IPS-15b (cell line): ENCODE measurements at regions not wholly inside any gene's neighbourhood (a gene's known extent, or its start where the extent isn't known, plus 50 kb on each side); places are given as distances from the start of the nearest gene placed in this dataset.

ENCODE experiments used
- H3K27me3 ChIP-seq: one replicate; pipeline ENCODE4 v1.6.1; 2013; ENCODE audit warnings: low read length; ENCODE audit not compliant: control insufficient read depth, insufficient read depth
- H3K36me3 ChIP-seq: one replicate; pipeline ENCODE4 v1.6.1; 2013; ENCODE audit warnings: low read length; ENCODE audit not compliant: control insufficient read depth, insufficient read depth
- H3K4me1 ChIP-seq: one replicate; pipeline ENCODE4 v1.6.1; 2013; ENCODE audit warnings: mild to moderate bottlenecking, low read length; ENCODE audit not compliant: control insufficient read depth, insufficient read depth
- H3K4me3 ChIP-seq: one replicate; pipeline ENCODE4 v1.5.1; 2013; ENCODE audit warnings: low read depth, low read length
- H3K9ac ChIP-seq: one replicate; pipeline ENCODE4 v1.6.1; 2013; ENCODE audit warnings: low read depth, mild to moderate bottlenecking, low read length
- H3K9me3 ChIP-seq: one replicate; pipeline ENCODE4 v1.6.1; 2013; ENCODE audit warnings: mild to moderate bottlenecking, low read length; ENCODE audit not compliant: control insufficient read depth, insufficient read depth

DNA sequence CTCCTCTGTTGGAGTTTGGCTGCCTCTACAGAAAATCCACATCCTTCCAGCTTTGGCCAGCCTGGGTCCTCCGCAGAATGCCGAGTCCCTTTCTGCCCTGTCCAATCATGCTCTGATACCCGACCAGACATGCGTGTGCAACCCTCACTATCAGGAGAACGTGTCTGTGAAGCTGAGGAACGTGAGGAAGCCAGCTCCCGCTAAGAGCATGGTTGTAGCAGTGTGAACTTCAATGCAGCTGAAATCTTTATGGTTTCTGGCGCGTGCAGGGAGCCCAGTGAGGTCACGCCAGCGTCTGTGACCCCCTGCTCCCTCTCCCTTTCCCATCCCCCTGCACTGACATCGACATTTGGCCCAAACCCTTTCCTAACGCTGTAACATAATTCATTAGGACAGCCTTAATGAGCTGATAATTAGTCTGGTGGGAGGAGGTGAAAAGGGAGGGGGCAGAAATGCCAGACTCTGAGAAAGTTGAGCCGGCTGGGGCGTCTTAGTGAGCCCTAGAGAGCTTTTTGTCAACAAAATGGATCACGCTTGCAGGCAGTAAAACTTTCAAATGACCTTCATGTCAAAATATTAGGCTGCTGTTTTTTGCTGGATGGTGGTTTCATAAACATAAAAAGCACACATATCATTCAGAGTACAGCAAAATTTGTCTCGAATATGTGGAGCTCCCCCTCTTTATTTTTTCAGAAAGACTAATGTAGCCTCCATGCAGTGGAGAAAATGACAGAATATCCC is 423.3 kb downstream of the QKI start:
- Histone ChIP-seq H3K4me3 (no peak overlapping the region), H3K9ac (no peak overlapping the region), H3K27me3 (no peaks in the 10 kb centered on the region), H3K36me3 (no peaks in the 10 kb centered on the region), H3K4me1 (peaks cover 4% of the 10 kb centered on the region), H3K9me3 (peaks cover 4% of the 10 kb centered on the region)

GRCh38 chr6:163836876-163837690 is 422.6 kb downstream of the QKI start:
- no peaks in the 10 kb centered on the region for H3K27me3 ChIP-seq
- H3K4me3 ChIP-seq = no peak overlapping the region
- peaks cover 4% of the 10 kb centered on the region for H3K4me1 ChIP-seq
- no peak overlapping the region for H3K9ac ChIP-seq
- no peaks in the 10 kb centered on the region for H3K36me3 ChIP-seq
- peaks cover 4% of the 10 kb centered on the region for H3K9me3 ChIP-seq

- Histone ChIP-seq H3K36me3 (no peaks in the 10 kb centered on the region), H3K27me3 (no peaks in the 10 kb centered on the region), H3K4me1 (peaks cover 4% of the 10 kb centered on the region), H3K4me3 (no peak overlapping the region), H3K9ac (no peak overlapping the region), H3K9me3 (no peaks in the 10 kb centered on the region)
Measured at GRCh38 chr6:163835439-163836171, 421.1 kb downstream of the QKI start.

DNA sequence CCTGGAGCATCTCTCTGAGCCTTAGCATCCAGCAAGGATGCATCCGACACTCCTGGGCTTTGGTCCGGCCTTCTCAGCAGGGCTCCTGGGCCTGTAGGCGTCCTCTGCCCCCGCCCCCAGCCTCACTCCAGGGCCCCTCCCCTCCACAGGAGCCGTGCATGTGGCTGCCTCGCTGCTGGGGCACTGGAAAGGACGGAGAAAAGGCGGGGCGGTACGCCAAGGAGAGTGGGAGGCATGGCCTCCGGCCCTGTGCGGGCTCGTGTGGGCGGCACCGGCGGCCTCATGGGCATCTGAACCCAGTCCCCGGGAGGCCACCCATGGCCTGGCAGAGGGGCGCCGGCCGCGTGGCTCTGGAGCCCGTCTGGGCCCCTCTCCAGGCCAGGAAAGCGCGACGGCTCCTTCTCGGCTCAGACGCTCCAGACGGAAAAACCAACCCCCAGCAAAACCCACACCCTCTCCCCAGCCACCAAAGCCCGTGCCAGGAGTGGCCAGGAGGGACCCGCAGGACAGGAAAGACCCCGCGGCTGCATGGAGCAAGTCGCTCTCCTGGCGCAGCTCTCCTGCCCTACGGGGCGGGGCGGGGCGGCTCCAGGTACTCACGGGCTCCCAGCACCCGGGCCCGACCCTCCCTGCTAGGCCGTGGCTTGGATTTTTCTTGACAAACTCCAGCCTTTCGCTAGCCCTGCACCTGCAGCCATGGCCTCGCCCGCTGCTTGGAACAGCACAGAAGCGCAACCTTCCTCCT is 419.9 kb downstream of the QKI start:
- peak overlapping the region; percentile 13 for H3K4me3 ChIP-seq
- H3K9ac ChIP-seq = no peak overlapping the region
- H3K9me3 ChIP-seq = no peaks in the 10 kb centered on the region
- H3K4me1 ChIP-seq = peaks cover 4% of the 10 kb centered on the region
- no peaks in the 10 kb centered on the region for H3K27me3 ChIP-seq
- no peaks in the 10 kb centered on the region for H3K36me3 ChIP-seq

DNA sequence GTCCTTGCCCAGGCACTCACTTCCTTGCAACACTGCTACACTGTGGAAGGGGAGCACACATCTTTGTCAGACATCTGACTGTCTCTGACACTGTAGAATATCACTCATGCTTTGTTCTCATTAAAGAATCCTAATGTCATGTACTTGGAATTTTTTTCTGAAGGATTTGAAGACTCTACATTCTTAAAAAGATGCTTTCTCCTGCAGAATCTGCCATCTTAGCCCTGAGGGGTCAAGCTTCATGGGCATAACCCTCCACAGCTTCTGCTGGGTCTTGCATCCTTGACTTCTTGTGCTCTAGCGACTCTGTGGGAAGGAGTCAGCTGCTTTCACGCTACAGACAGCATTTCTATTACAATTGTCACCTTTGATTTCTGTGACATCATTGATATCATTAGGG is 417.2 kb downstream of the QKI start:
- Histone ChIP-seq H3K36me3 (no peaks in the 10 kb centered on the region), H3K27me3 (no peaks in the 10 kb centered on the region), H3K4me1 (no peaks in the 10 kb centered on the region), H3K4me3 (no peak overlapping the region), H3K9me3 (no peaks in the 10 kb centered on the region), H3K9ac (no peak overlapping the region)

DNA sequence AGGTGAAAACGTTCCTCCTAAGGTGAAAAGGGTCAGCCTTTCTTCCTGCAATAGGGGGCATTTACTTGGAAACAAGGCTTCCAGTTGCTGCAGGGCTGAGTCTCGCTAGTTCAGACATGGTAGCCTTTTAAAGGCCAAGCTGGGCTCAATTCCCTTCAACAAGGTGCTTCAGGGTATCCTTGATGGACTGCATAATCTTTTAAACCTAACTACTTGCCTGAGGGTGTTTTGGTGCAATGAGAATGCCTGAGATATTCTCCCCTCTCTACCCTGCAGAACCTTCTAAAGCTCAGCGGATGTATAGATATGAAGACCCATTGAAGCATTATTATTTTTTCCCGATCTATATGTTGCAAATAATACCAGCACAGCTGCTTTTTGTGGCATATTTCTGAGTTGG is 416.1 kb downstream of the QKI start:
- Histone ChIP-seq H3K4me1 (no peaks in the 10 kb centered on the region), H3K27me3 (no peaks in the 10 kb centered on the region), H3K4me3 (no peak overlapping the region), H3K9ac (no peak overlapping the region), H3K36me3 (no peaks in the 10 kb centered on the region), H3K9me3 (no peaks in the 10 kb centered on the region)

GRCh38 chr6:163828038-163828795 is 413.7 kb downstream of the QKI start:
- Histone ChIP-seq H3K27me3 (no peaks in the 10 kb centered on the region), H3K36me3 (no peaks in the 10 kb centered on the region), H3K9ac (no peak overlapping the region), H3K4me1 (no peaks in the 10 kb centered on the region), H3K4me3 (no peak overlapping the region), H3K9me3 (no peaks in the 10 kb centered on the region)

- H3K36me3 ChIP-seq = no peaks in the 10 kb centered on the region
- H3K4me1 ChIP-seq = no peaks in the 10 kb centered on the region
- no peak overlapping the region for H3K4me3 ChIP-seq
- no peaks in the 10 kb centered on the region for H3K27me3 ChIP-seq
- no peak overlapping the region for H3K9ac ChIP-seq
- no peaks in the 10 kb centered on the region for H3K9me3 ChIP-seq
Measured at GRCh38 chr6:163827143-163827542, 412.6 kb downstream of the QKI start.

- Histone ChIP-seq H3K27me3 (no peaks in the 10 kb centered on the region), H3K9me3 (no peaks in the 10 kb centered on the region), H3K9ac (no peak overlapping the region), H3K4me1 (no peaks in the 10 kb centered on the region), H3K36me3 (no peaks in the 10 kb centered on the region), H3K4me3 (no peak overlapping the region)
Measured at GRCh38 chr6:163826629-163827028, 412.1 kb downstream of the QKI start.

DNA sequence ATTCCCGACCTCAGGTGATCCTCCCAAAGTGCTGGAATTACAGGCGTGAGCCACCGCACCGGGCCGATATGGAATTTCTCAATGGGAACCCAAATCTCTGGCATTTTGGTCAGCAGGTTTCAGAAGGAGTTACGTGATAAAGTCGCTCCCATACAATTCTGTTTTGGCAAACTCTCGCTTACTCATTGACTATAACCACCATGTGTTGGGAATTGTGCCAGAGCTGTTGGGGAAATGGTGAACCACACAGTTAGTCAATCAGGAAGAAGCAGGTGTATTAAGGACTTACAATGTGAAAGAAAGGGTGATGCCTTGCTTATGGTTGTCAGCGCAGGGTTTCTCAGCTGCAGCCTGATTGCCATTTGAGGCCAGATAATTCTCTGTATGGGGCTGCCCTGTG is 410.5 kb downstream of the QKI start:
- Histone ChIP-seq H3K36me3 (no peaks in the 10 kb centered on the region), H3K9me3 (no peaks in the 10 kb centered on the region), H3K27me3 (no peaks in the 10 kb centered on the region), H3K9ac (no peak overlapping the region), H3K4me1 (no peaks in the 10 kb centered on the region), H3K4me3 (no peak overlapping the region)

DNA sequence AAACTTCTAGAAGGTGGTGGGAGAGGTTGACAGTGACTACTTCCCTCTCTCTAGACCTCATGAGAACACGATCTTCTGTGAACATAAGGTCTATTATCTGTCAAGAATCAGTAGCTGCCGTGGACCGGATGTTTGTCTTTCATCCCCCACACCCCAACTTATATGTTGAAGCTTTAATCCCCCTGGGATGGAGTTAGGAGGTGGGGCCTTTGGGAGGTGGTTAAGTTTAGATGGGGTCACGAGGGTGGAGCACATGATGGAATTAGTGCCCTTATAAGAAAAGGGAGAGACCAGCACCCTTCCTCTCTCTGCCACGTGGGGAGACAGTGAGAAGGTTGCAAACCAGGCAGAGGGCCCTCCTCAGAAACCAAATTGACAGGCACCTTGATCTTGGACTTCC is 409.1 kb downstream of the QKI start:
- Histone ChIP-seq H3K9me3 (no peaks in the 10 kb centered on the region), H3K4me3 (no peak overlapping the region), H3K9ac (no peak overlapping the region), H3K36me3 (no peaks in the 10 kb centered on the region), H3K4me1 (no peaks in the 10 kb centered on the region), H3K27me3 (no peaks in the 10 kb centered on the region)
